ENCODE measurements at regions not wholly inside any gene's neighbourhood (a gene's known extent, or its start where the extent isn't known, plus 50 kb on each side); places are given as distances from the start of the nearest gene placed in this dataset.

DNA sequence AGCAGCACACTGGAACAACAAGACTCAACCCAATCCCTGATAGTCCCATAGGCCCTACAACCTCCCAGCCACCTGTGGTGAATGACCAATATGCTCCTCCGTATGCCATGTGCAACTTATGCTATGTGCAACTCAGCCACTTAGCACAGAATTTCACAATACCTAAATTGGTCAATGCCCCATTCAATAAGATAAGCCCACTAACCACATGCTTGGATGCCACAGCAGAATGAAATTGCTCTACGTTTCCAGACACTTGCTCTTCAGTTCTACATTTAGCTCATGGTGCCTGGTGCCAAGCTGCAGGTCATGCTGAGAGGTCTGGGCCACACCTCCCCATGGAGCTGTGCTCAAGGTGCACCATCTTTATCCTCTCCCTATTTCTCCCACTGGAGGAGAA, 159.8 kb downstream of the EN1 start:
- no peak for DNase-seq
- Histone ChIP-seq H3K27ac (no peak overlapping the region), H3K9me3 (no peaks in the 10 kb centered on the region), H3K4me1 (no peaks in the 10 kb centered on the region), H3K4me3 (replicated peaks in 1 of 3) (no peak overlapping the region), H3K36me3 (no peaks in the 10 kb centered on the region), H3K27me3 (no peaks in the 10 kb centered on the region)
- intact Hi-C loops (cut with DNase I) = no loop called here
- WGBS, 2 donors = 74 to 95% methylated on average over 2 of the region's 2 CpGs
- TF ChIP-seq, protein P1, sequence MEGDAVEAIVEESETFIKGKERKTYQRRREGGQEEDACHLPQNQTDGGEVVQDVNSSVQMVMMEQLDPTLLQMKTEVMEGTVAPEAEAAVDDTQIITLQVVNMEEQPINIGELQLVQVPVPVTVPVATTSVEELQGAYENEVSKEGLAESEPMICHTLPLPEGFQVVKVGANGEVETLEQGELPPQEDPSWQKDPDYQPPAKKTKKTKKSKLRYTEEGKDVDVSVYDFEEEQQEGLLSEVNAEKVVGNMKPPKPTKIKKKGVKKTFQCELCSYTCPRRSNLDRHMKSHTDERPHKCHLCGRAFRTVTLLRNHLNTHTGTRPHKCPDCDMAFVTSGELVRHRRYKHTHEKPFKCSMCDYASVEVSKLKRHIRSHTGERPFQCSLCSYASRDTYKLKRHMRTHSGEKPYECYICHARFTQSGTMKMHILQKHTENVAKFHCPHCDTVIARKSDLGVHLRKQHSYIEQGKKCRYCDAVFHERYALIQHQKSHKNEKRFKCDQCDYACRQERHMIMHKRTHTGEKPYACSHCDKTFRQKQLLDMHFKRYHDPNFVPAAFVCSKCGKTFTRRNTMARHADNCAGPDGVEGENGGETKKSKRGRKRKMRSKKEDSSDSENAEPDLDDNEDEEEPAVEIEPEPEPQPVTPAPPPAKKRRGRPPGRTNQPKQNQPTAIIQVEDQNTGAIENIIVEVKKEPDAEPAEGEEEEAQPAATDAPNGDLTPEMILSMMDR (IDR thresholded peaks at IDR 0.05) = no peak
- no peak for TF ChIP-seq POLR2A (IDR thresholded peaks at IDR 0.05)

DNA sequence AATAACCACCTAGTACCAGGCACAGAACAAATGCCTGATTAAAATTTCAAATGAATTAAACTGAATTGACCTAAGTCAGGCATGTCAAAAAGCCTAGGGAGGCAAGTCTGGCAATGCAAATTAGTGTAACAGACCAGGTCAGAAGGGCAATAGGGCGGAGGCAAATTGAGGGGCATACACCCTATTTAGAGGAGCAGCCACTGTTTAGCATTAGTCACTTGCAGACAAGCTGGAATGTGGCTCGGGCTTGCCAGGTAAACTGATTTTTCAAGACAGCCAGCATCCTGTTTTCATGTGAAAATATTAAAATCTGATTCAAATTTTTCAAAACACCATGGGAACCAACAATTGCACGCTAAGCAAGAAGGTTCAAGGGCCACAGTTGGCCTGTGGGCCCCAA, 160.3 kb downstream of the EN1 start:
- WGBS, 2 donors = 73% methylated on average over 3 of the region's 3 CpGs
- no peak for TF ChIP-seq POLR2A (IDR thresholded peaks at IDR 0.05)
- TF ChIP-seq, protein P1 (IDR thresholded peaks at IDR 0.05) = no peak
- H3K27ac ChIP-seq = no peak overlapping the region
- DNase-seq = no peak
- H3K4me3 ChIP-seq (replicated peaks in 1 of 3) = no peak overlapping the region
- H3K9me3 ChIP-seq = no peaks in the 10 kb centered on the region
- H3K27me3 ChIP-seq = no peaks in the 10 kb centered on the region
- intact Hi-C loops (cut with DNase I) = no loop called here
- H3K4me1 ChIP-seq = no peaks in the 10 kb centered on the region
- no peaks in the 10 kb centered on the region for H3K36me3 ChIP-seq

DNA sequence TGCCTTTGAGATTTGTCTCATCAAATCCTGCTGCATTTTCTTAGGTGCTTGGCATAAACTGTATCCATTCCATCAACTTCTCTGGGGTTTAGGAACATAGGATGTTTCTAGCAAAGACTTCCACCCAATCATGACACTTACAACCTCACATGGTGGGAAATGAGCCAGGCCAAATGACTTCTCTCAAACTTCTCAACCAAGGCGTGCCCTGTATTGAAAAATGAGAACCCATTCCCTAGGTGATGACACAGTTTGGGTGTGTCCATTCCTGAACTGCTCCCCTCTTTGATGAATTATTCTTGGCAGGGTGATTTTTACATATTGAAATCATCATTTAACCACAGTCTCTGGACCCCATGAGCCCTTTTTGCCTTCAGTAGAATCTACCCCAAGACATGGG, 161.1 kb downstream of the EN1 start:
- no peak for TF ChIP-seq POLR2A (IDR thresholded peaks at IDR 0.05)
- TF ChIP-seq, protein P1 (IDR thresholded peaks at IDR 0.05) = no peak
- no peak for DNase-seq
- intact Hi-C loops (cut with DNase I) = no loop called here
- H3K27me3 ChIP-seq = no peaks in the 10 kb centered on the region
- no peak overlapping the region for H3K27ac ChIP-seq
- no peaks in the 10 kb centered on the region for H3K36me3 ChIP-seq
- H3K4me3 ChIP-seq (replicated peaks in 1 of 3) = no peak overlapping the region
- whole genome bisulfite sequencing, 2 donors = 87 to 88% methylated on average over 1 of the region's 1 CpG
- no peaks in the 10 kb centered on the region for H3K4me1 ChIP-seq
- no peaks in the 10 kb centered on the region for H3K9me3 ChIP-seq

DNA sequence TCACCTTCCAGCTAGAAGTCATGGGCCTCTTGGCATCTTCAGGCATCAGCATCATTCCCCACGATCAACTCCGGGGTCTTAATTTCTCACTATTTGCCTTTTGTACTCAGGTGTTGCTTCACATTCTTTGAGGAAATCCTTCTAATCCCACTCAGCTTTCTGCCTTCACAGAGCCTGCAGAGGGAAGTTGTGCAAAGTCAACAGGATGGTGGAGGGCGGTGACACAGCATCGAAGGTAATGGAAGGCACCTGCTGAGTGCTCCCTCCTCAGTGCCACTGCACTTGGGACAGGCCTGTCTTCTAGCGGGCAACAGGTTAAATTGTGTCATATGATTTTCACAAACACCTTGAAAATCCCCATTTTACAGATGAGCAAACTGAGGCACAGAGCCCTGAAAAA, 164.0 kb downstream of the EN1 start:
- Histone ChIP-seq H3K9me3 (no peaks in the 10 kb centered on the region), H3K36me3 (no peaks in the 10 kb centered on the region), H3K27me3 (no peaks in the 10 kb centered on the region), H3K4me1 (no peaks in the 10 kb centered on the region), H3K27ac (no peak overlapping the region), H3K4me3 (replicated peaks in 1 of 3) (no peak overlapping the region)
- TF ChIP-seq, protein P1 (IDR thresholded peaks at IDR 0.05) = no peak
- no peak for TF ChIP-seq POLR2A (IDR thresholded peaks at IDR 0.05)
- DNase-seq = no peak
- WGBS, 2 donors = 64 to 67% methylated on average over 5 of the region's 5 CpGs
- intact Hi-C loops (cut with DNase I) = no loop called here

DNA sequence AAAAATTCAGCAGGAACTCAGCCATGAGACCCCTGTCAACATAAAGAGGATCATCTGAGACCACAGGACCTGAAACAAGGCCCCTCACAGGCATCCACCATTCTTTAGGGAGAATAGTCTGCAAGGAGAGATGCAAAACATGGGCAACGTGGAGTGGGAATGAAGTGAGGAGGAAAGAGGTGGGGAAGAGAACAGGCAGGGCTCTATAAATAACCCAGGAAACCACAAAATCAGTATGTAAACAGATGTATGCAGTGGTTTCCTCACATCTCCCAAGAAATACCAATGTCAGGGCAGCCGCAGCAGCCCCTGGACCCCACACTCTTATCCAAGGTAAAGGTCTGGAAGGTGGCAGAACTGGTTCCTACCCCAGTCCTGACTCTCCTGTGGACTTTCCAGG, 168.5 kb downstream of the EN1 start:
- Histone ChIP-seq H3K4me3 (replicated peaks in 1 of 3) (no peak overlapping the region), H3K9me3 (no peaks in the 10 kb centered on the region), H3K4me1 (no peaks in the 10 kb centered on the region), H3K36me3 (no peaks in the 10 kb centered on the region), H3K27me3 (no peaks in the 10 kb centered on the region), H3K27ac (no peak overlapping the region)
- TF ChIP-seq, protein P1 (IDR thresholded peaks at IDR 0.05) = no peak
- no peak for TF ChIP-seq POLR2A (IDR thresholded peaks at IDR 0.05)
- WGBS, 2 donors = 54 to 64% methylated on average over 2 of the region's 2 CpGs
- intact Hi-C loops (cut with DNase I) = no loop called here
- no peak for DNase-seq

Measured in thyroid gland (tissue), 4 donors.